ENCODE measurements at regions not wholly inside any gene's neighbourhood (a gene's known extent, or its start where the extent isn't known, plus 50 kb on each side); places are given as distances from the start of the nearest gene placed in this dataset.

GRCh38 chr7:153470004-153470671, 582.1 kb upstream of the DPP6 start:
- no peak for TF ChIP-seq CTCF (IDR thresholded peaks at IDR 0.05; ENCODE audit: extremely low read depth, missing control alignments)
- no peak for DNase-seq (ENCODE audit: low spot score)

DNA sequence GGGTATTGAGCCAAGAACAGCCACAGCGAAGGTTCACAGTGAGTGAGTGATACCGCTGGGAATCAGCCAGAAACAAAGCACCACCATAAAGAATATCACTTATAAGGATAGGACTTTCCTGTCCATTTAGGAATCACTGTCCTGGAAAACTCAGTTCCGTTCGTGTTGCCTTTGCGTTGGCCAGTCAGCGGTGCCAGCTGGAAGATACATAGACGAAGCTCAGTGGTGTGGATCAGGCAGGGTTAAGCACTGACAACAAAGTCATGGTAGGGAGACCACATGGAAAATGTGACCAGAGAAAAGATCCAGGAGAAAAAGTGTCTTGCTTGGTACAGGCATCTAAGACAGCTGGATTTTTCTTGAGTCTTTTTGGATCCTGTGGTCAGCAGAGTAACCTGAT, 579.7 kb upstream of the DPP6 start:
- no peak for TF ChIP-seq CTCF (IDR thresholded peaks at IDR 0.05; ENCODE audit: extremely low read depth, missing control alignments)
- DNase-seq (ENCODE audit: low spot score) = no peak

GRCh38 chr7:153473185-153473584, 579.0 kb upstream of the DPP6 start:
- DNase-seq (ENCODE audit: low spot score) = no peak

GRCh38 chr7:153475239-153475638, 577.0 kb upstream of the DPP6 start:
- TF ChIP-seq CTCF (IDR thresholded peaks at IDR 0.05; ENCODE audit: extremely low read depth, missing control alignments) = no peak
- no peak for DNase-seq (ENCODE audit: low spot score)

More at GRCh38 chr7:153473185-153473584, 579.0 kb upstream of the DPP6 start:
- no peak for TF ChIP-seq CTCF (IDR thresholded peaks at IDR 0.05; ENCODE audit: extremely low read depth, missing control alignments)

DNA sequence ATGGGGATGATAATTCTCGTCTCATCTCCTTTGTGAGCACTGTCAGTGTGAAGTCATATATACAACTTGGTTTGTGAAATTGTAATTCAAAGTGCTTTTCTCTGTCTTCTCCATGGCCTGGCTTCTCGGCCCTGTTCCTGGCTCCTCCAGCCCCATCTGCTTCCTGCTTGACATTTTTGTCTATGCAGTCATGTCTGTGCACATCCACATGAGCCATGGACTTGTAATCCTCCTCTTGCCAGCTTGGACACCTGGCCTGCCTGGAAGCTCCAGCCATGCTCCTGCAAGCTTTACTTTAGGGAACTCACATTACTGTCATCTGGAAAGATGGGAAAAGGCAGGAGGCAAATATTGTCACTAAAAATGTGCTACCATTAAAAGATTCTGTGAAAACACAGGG, 576.0 kb upstream of the DPP6 start:
- no peak for DNase-seq (ENCODE audit: low spot score)
- no peak for TF ChIP-seq CTCF (IDR thresholded peaks at IDR 0.05; ENCODE audit: extremely low read depth, missing control alignments)

- TF ChIP-seq CTCF (IDR thresholded peaks at IDR 0.05; ENCODE audit: extremely low read depth, missing control alignments) = no peak
- DNase-seq (ENCODE audit: low spot score) = no peak
Observed at GRCh38 chr7:153496257-153496656, 555.9 kb upstream of the DPP6 start.

DNA sequence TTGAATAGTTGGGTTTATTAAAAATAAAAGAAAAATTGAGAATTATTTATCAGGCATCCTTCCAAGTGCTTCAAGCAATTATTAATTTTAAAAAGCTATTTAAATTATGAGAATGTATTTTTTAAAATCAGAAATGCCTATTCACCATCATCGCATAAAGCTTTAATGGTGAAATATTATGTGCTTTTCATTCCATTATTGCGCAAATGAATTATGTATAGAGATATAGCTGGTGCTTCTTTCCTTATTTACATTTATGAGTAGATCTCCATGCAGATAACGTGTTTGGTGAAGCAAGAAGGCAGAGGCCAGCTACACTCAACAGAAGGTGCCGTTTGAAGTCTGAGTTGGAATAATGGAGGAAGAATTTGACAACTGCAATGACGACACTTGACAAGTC, 549.1 kb upstream of the DPP6 start:
- no peak for DNase-seq (ENCODE audit: low spot score)
- no peak for TF ChIP-seq CTCF (IDR thresholded peaks at IDR 0.05; ENCODE audit: extremely low read depth, missing control alignments)

Measured in GM20000 (cell line).